ENCODE measurements at regions not wholly inside any gene's neighbourhood (a gene's known extent, or its start where the extent isn't known, plus 50 kb on each side); places are given as distances from the start of the nearest gene placed in this dataset.

GRCh38 chr7:84536271-84536870 is 341.8 kb upstream of the SEMA3A start:
- TF ChIP-seq GATA2 (IDR thresholded peaks at IDR 0.05; ENCODE audit: low read depth, low read length): no peak
- no peak for TF ChIP-seq GATA3 (IDR thresholded peaks at IDR 0.05; ENCODE audit: low read depth, low read length)

Data from SH-SY5Y (cell line).